HepG2 (cell line): ENCODE measurements at regions not wholly inside any gene's neighbourhood (a gene's known extent, or its start where the extent isn't known, plus 50 kb on each side); places are given as distances from the start of the nearest gene placed in this dataset.

Experiments
- ATAC-seq: fragments of 200-7000 bp; cut with Tn5 transposase; 3 replicates; pipeline ENCODE4 v1.9.1; 2020; ENCODE audit warnings: mild to moderate bottlenecking, moderate library complexity
- BruUV-seq: library from RNA; stranded (reverse); fragments of 400-500 nt; replicated peaks from 2 replicates; lab custom pipeline; 2021; lab: Mats Ljungman, UMichigan
- CTCF ChIA-PET: fragments of 300-600 bp; formaldehyde crosslinking; extraction: SDS; loops from one replicate; lab custom pipeline; 2021; ENCODE audit warnings: low total read pairs, inconsistent platforms, low intra/inter-chr PET ratio; lab: Yijun Ruan, JAX
- POLR2A ChIA-PET: fragments of 350-600 bp; sonication (Branson Sonifier 250); formaldehyde crosslinking; loops from one replicate; lab custom pipeline; 2020; ENCODE audit warnings: antibody characterized with exemption, inconsistent platforms; lab: Yijun Ruan, JAX
- DNase-seq: peaks from one replicate; pipeline ENCODE4 v3.0.0-alpha.2; 2015; ENCODE audit warnings: low spot score
- FAIRE-seq: peaks from 3 replicates; lab custom pipeline; 2011; peaks lifted over from hg19 to GRCh38; lab: Jason Lieb, UNC
- H2AFZ ChIP-seq: one replicate; pipeline ENCODE4 v1.6.1; 2011; ENCODE audit warnings: low read length, inconsistent platforms
- H3K27ac ChIP-seq: fragments of 300-600 bp; 3 replicates; pipeline ENCODE4 v1.8.0; 2011; ENCODE audit warnings: mixed run types, mild to moderate bottlenecking, mixed read lengths, low read length, inconsistent platforms; ENCODE audit not compliant: insufficient read depth; ENCODE audit errors: extremely low read length
- H3K27me3 ChIP-seq, 2 experiments: fragments of 200-600 bp in 1 of 2; 2 replicates in 1 of 2; 3 replicates in 1 of 2; pipeline versions ENCODE4 v1.6.0 to v1.8.0; 2011; ENCODE audit warnings: low read length in 2 of 2, mild to moderate bottlenecking in 2 of 2, moderate library complexity in 2 of 2, inconsistent platforms in 1 of 2; ENCODE audit not compliant: insufficient read depth in 2 of 2, control insufficient read depth in 1 of 2
- H3K36me3 ChIP-seq, 2 experiments: fragments of 200-600 bp in 1 of 2; replicated peaks in 1 of 2; 2 replicates in 1 of 2; 3 replicates in 1 of 2; pipeline versions ENCODE4 v1.5.1 to v1.8.0; 2011; ENCODE audit warnings: low read length in 2 of 2, inconsistent platforms in 1 of 2; ENCODE audit not compliant: insufficient read depth in 2 of 2, control insufficient read depth in 1 of 2
- H3K4me1 ChIP-seq: 2 replicates; pipeline ENCODE4 v1.5.1; 2012; ENCODE audit warnings: low read length, inconsistent platforms; ENCODE audit not compliant: insufficient read depth
- H3K4me2 ChIP-seq: 2 replicates; pipeline ENCODE4 v1.6.0; 2011; ENCODE audit warnings: low read depth, low read length, inconsistent platforms
- H3K4me3 ChIP-seq, 3 experiments: fragments of 200-600 bp in 1 of 3; sonication (generic), shearing (Covaris generic) in 1 of 3; replicated peaks in 1 of 3; 2 replicates each; pipeline ENCODE4 v1.5.1; 2011 to 2016; ENCODE audit warnings: low read length in 3 of 3, inconsistent platforms in 2 of 3, low read depth in 2 of 3, mild to moderate bottlenecking in 2 of 3, control low read depth in 1 of 3, mixed read lengths in 1 of 3; ENCODE audit not compliant: insufficient read depth in 1 of 3
- H3K79me2 ChIP-seq: one replicate; pipeline ENCODE4 v1.6.1; 2011; ENCODE audit warnings: low read length, inconsistent platforms; ENCODE audit not compliant: insufficient read depth
- H3K9ac ChIP-seq: 2 replicates; pipeline ENCODE4 v1.6.0; 2011; ENCODE audit warnings: mild to moderate bottlenecking, low read depth, low read length, inconsistent platforms; ENCODE audit not compliant: insufficient read depth
- H3K9me3 ChIP-seq: 2 replicates; pipeline ENCODE4 v1.5.1; 2012; ENCODE audit warnings: mild to moderate bottlenecking, low read length
- H4K20me1 ChIP-seq: 2 replicates; pipeline ENCODE4 v1.6.0; 2011; ENCODE audit warnings: inconsistent platforms, mild to moderate bottlenecking, low read length, moderate library complexity; ENCODE audit not compliant: insufficient read depth
- ATM ChIP-seq: fragments of 450-650 bp; IDR thresholded peaks from 2 replicates; pipeline ENCODE4 v1.7.1; 2017; ENCODE audit warnings: mild to moderate bottlenecking, borderline replicate concordance
- CHCHD3 ChIP-seq: sonication (generic); formaldehyde crosslinking; IDR thresholded peaks from 2 replicates; pipeline ENCODE4 v1.8.0; 2022; ENCODE audit warnings: mild to moderate bottlenecking, missing genetic modification reagents, moderate library complexity
- HDAC1 ChIP-seq: sonication (generic); formaldehyde crosslinking; IDR thresholded peaks from 2 replicates; pipeline ENCODE4 v1.5.1; 2020; ENCODE audit warnings: mild to moderate bottlenecking, missing genetic modification reagents
- PCBP2 ChIP-seq: fragments of 200-400 bp; formaldehyde crosslinking; optimal IDR thresholded peaks from 2 replicates; pipeline ENCODE3; 2018; ENCODE audit warnings: low read length, low read depth; ENCODE audit not compliant: poor library complexity, severe bottlenecking
- ZNF441 ChIP-seq: sonication (generic); formaldehyde crosslinking; IDR thresholded peaks from 2 replicates; pipeline ENCODE4 v1.7.0; 2021; ENCODE audit warnings: missing genetic modification reagents, borderline replicate concordance
- ZNF451 ChIP-seq: sonication (generic); formaldehyde crosslinking; IDR thresholded peaks from 2 replicates; pipeline ENCODE4 v1.5.0; 2020; ENCODE audit warnings: mild to moderate bottlenecking, missing genetic modification reagents
- ZNF570 ChIP-seq: sonication (generic); formaldehyde crosslinking; IDR thresholded peaks from 2 replicates; pipeline ENCODE4 v1.4.0; 2020; ENCODE audit warnings: mild to moderate bottlenecking, missing genetic modification reagents, borderline replicate concordance
- ZNF737 ChIP-seq: sonication (generic); formaldehyde crosslinking; IDR thresholded peaks from 2 replicates; pipeline ENCODE4 v1.5.0; 2020; ENCODE audit warnings: missing genetic modification reagents, mild to moderate bottlenecking, borderline replicate concordance
- ZNF782 ChIP-seq: sonication (generic); formaldehyde crosslinking; IDR thresholded peaks from 2 replicates; pipeline ENCODE4 v1.4.0; 2020; ENCODE audit warnings: missing genetic modification reagents, mild to moderate bottlenecking, borderline replicate concordance
- WGBS: methylation state at CpG from one replicate; pipeline ENCODE4 v1.1.6; 2017; ENCODE audit warnings: low lambda C conversion rate; 5-methylcytosine and 5-hydroxymethylcytosine counted together
- in situ Hi-C: cut with HindIII; loops from 2 replicates; pipeline ENCODE4 v1.10.0; 2017; ENCODE audit warnings: low pct_unique_long_range_greater_than_20kb; ENCODE audit not compliant: extremely low pct_ligation_motif_present
- intact Hi-C: fragments of 100-400 bp; cut with micrococcal nuclease; formaldehyde crosslinking; loops from one replicate; pipeline ENCODE4 v1.10.0; 2022; ENCODE audit not compliant: unreplicated experiment
- TF ChIP-seq, protein P1 (sequence below), 2 experiments: sonication (generic) in 1 of 2; formaldehyde crosslinking in 1 of 2; IDR thresholded peaks; 2 replicates each; pipeline versions ENCODE4 v1.4.0 to v1.6.1; 2018 to 2020; ENCODE audit warnings: missing genetic modification reagents in 2 of 2, borderline replicate concordance in 1 of 2, low read depth in 1 of 2, mild to moderate bottlenecking in 1 of 2, missing biosample characterization in 1 of 2
- TF ChIP-seq, protein P2 (sequence below): sonication (generic); formaldehyde crosslinking; IDR thresholded peaks from 2 replicates; pipeline ENCODE4 v1.4.0; 2020; ENCODE audit warnings: missing genetic modification reagents
- TF ChIP-seq, protein P3 (sequence below): fragments of 450-650 bp; IDR thresholded peaks from 2 replicates; pipeline ENCODE4 v1.6.1; 2016
- TF ChIP-seq, protein P4 (sequence below): IDR thresholded peaks from 2 replicates; pipeline ENCODE4 v1.6.1; 2018; ENCODE audit warnings: missing genetic modification reagents

DNA sequence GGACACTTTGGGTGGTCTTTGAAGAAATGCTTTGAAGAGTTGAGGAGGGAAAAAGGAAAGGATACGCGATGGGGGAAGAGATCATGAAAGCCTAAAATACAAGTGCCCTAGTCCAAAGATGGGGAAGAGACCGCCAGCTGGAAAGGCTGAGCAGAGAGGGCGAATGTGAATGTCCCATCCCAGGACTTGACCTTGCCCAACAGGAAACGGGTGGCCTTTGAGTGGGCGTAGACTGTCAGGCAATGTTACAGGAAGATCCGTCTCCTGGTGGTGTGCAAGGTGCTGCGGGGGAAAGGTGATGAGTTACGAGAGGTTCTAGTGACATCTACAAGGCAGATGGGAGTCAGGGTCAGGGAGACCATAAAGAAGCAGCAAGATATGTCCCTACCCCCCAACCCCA, 55.0 kb upstream of the TBXT start:
- POLR2A ChIA-PET, result no interaction called here
- TF ChIP-seq CHCHD3 (CRISPR knock-in tag), result no peak
- TF ChIP-seq ZNF441, result no peak
- no peak for TF ChIP-seq PCBP2
- TF ChIP-seq ZNF737 (CRISPR knock-in tag), result no peak
- TF ChIP-seq, protein P1, sequence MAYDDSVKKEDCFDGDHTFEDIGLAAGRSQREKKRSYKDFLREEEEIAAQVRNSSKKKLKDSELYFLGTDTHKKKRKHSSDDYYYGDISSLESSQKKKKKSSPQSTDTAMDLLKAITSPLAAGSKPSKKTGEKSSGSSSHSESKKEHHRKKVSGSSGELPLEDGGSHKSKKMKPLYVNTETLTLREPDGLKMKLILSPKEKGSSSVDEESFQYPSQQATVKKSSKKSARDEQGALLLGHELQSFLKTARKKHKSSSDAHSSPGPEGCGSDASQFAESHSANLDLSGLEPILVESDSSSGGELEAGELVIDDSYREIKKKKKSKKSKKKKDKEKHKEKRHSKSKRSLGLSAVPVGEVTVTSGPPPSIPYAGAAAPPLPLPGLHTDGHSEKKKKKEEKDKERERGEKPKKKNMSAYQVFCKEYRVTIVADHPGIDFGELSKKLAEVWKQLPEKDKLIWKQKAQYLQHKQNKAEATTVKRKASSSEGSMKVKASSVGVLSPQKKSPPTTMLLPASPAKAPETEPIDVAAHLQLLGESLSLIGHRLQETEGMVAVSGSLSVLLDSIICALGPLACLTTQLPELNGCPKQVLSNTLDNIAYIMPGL (CRISPR knock-in tag; IDR thresholded peaks at IDR 0.05; ENCODE audit: borderline replicate concordance in 1 of 2, low read depth in 1 of 2), result no peak
- TF ChIP-seq, protein P2, sequence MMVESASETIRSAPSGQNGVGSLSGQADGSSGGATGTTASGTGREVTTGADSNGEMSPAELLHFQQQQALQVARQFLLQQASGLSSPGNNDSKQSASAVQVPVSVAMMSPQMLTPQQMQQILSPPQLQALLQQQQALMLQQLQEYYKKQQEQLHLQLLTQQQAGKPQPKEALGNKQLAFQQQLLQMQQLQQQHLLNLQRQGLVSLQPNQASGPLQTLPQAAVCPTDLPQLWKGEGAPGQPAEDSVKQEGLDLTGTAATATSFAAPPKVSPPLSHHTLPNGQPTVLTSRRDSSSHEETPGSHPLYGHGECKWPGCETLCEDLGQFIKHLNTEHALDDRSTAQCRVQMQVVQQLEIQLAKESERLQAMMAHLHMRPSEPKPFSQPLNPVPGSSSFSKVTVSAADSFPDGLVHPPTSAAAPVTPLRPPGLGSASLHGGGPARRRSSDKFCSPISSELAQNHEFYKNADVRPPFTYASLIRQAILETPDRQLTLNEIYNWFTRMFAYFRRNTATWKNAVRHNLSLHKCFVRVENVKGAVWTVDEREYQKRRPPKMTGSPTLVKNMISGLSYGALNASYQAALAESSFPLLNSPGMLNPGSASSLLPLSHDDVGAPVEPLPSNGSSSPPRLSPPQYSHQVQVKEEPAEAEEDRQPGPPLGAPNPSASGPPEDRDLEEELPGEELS (CRISPR knock-in tag), result no peak
- no peak for TF ChIP-seq ZNF451 (CRISPR knock-in tag)
- TF ChIP-seq ATM, result no peak
- TF ChIP-seq, protein P3, sequence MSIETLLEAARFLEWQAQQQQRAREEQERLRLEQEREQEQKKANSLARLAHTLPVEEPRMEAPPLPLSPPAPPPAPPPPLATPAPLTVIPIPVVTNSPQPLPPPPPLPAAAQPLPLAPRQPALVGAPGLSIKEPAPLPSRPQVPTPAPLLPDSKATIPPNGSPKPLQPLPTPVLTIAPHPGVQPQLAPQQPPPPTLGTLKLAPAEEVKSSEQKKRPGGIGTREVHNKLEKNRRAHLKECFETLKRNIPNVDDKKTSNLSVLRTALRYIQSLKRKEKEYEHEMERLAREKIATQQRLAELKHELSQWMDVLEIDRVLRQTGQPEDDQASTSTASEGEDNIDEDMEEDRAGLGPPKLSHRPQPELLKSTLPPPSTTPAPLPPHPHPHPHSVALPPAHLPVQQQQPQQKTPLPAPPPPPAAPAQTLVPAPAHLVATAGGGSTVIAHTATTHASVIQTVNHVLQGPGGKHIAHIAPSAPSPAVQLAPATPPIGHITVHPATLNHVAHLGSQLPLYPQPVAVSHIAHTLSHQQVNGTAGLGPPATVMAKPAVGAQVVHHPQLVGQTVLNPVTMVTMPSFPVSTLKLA, result no peak
- TF ChIP-seq, protein P4, sequence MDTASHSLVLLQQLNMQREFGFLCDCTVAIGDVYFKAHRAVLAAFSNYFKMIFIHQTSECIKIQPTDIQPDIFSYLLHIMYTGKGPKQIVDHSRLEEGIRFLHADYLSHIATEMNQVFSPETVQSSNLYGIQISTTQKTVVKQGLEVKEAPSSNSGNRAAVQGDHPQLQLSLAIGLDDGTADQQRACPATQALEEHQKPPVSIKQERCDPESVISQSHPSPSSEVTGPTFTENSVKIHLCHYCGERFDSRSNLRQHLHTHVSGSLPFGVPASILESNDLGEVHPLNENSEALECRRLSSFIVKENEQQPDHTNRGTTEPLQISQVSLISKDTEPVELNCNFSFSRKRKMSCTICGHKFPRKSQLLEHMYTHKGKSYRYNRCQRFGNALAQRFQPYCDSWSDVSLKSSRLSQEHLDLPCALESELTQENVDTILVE (CRISPR knock-in tag), result no peak
- no peak for TF ChIP-seq HDAC1 (CRISPR knock-in tag)
- no peak for TF ChIP-seq ZNF782
- TF ChIP-seq ZNF570, result no peak

More for the DNA sequence above, 55.0 kb upstream of the TBXT start:
- FAIRE-seq (no peak), ATAC-seq (no peak), DNase-seq (no peak)
- Histone ChIP-seq H3K79me2 (no peaks in the 10 kb centered on the region), H3K4me2 (no peak overlapping the region), H3K4me3 (no peak overlapping the region), H3K4me1 (0 out of 2 replicates have a peak, but pooled peaks cover 4% of the 10 kb centered on the region), H3K9ac (no peak overlapping the region), H3K27ac (no peak overlapping the region), H4K20me1 (no peaks in the 10 kb centered on the region), H2AFZ (no peak overlapping the region), H3K36me3 (no peaks in the 10 kb centered on the region), H3K27me3 (peaks cover 5 to 36% of the 10 kb centered on the region in 2 experiments; a peak in 4 of 5 replicates), H3K9me3 (no peaks in the 10 kb centered on the region)
- no TSS peak for BruUV-seq
- in situ Hi-C loops (no loop called here), intact Hi-C loops (no loop called here)
- WGBS, result 49% methylated on average over 9 of the region's 9 CpGs
- CTCF ChIA-PET, result no interaction called here
